K562 (cell line): ENCODE measurements at regions not wholly inside any gene's neighbourhood (a gene's known extent, or its start where the extent isn't known, plus 50 kb on each side); places are given as distances from the start of the nearest gene placed in this dataset.

Source experiments
- ASH1L ChIP-seq: fragments of 450-650 bp; IDR thresholded peaks from 2 replicates; pipeline ENCODE4 v1.6.1; 2018; ENCODE audit warnings: borderline replicate concordance, mild to moderate bottlenecking, low read depth; ENCODE audit not compliant: partially characterized antibody
- CAMTA2 ChIP-seq: fragments of 250-450 bp; sonication (Bioruptor Pico); conservative IDR thresholded peaks from 2 replicates; pipeline ENCODE4 v1.5.1; 2022
- COPS2 ChIP-seq: fragments of 450-650 bp; conservative IDR thresholded peaks from 2 replicates; pipeline ENCODE4 v1.6.1; 2016; ENCODE audit warnings: mild to moderate bottlenecking, moderate library complexity
- CXXC5 ChIP-seq: fragments of 250-450 bp; sonication (Bioruptor Pico); IDR thresholded peaks from 2 replicates; pipeline ENCODE4 v1.8.0; 2022; ENCODE audit warnings: inconsistent platforms, mild to moderate bottlenecking, moderate library complexity
- MAFK ChIP-seq: IDR thresholded peaks from 2 replicates; pipeline ENCODE4 v1.6.1; 2011; ENCODE audit warnings: low read length, improper control_type of control experiment
- PURB ChIP-seq: sonication (generic); formaldehyde crosslinking; IDR thresholded peaks from 2 replicates; pipeline ENCODE4 v1.9.0; 2021; ENCODE audit warnings: low read depth, mild to moderate bottlenecking, missing genetic modification reagents
- SMARCB1 ChIP-seq: IDR thresholded peaks from 2 replicates; pipeline ENCODE4 v1.6.1; 2011; ENCODE audit warnings: improper control_type of control experiment, low read depth; ENCODE audit not compliant: insufficient read length
- SREBF1 ChIP-seq: fragments of 150-350 bp; IDR thresholded peaks from 2 replicates; pipeline ENCODE4 v1.6.1; 2014; ENCODE audit warnings: antibody characterized with exemption, low read depth, low read length, borderline replicate concordance
- TRIM28 ChIP-seq: fragments of 450-650 bp; IDR thresholded peaks from 2 replicates; pipeline ENCODE4 v1.6.1; 2017
- TF ChIP-seq, protein P1 (sequence below), 3 experiments: fragments of 200-800 bp in 1 of 3; fragments of 250-450 bp in 1 of 3; fragments of 450-650 bp in 1 of 3; sonication (Bioruptor Pico) in 1 of 3; sonication (Bioruptor generic) in 1 of 3; formaldehyde crosslinking in 1 of 3; IDR thresholded peaks; 2 replicates each; pipeline versions ENCODE4 v1.6.1 to v1.8.0; 2016 to 2022; ENCODE audit warnings: mild to moderate bottlenecking in 2 of 3, missing genetic modification characterization in 2 of 3, missing compliant biosample characterization in 1 of 3, moderate library complexity in 1 of 3
- TF ChIP-seq, protein P2 (sequence below): fragments of 450-650 bp; IDR thresholded peaks from one replicate; pipeline ENCODE4 v1.6.1; 2018; ENCODE audit warnings: mild to moderate bottlenecking, moderate library complexity; ENCODE audit not compliant: partially characterized antibody

DNA sequence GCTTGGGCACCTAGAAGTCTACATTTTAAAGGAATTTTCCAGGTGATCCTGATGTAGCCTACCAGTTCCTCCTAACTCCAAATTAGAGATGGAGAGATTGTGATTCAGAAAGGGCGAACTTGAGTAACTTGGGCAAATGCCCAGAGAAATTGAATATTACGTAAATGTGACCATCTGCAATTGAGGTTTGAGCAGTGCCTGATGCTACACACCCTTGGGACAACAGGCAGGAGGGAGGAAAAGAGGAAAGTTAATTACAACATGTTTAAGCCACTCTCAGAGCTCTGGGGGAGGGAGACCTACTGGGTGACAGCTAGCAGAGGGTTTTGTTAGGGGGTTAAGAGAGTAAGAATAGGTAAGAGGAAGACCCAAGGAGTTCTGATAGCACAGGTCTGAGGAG, 208.9 kb downstream of the LPIN1 start (continued):
- TF ChIP-seq, protein P1, sequence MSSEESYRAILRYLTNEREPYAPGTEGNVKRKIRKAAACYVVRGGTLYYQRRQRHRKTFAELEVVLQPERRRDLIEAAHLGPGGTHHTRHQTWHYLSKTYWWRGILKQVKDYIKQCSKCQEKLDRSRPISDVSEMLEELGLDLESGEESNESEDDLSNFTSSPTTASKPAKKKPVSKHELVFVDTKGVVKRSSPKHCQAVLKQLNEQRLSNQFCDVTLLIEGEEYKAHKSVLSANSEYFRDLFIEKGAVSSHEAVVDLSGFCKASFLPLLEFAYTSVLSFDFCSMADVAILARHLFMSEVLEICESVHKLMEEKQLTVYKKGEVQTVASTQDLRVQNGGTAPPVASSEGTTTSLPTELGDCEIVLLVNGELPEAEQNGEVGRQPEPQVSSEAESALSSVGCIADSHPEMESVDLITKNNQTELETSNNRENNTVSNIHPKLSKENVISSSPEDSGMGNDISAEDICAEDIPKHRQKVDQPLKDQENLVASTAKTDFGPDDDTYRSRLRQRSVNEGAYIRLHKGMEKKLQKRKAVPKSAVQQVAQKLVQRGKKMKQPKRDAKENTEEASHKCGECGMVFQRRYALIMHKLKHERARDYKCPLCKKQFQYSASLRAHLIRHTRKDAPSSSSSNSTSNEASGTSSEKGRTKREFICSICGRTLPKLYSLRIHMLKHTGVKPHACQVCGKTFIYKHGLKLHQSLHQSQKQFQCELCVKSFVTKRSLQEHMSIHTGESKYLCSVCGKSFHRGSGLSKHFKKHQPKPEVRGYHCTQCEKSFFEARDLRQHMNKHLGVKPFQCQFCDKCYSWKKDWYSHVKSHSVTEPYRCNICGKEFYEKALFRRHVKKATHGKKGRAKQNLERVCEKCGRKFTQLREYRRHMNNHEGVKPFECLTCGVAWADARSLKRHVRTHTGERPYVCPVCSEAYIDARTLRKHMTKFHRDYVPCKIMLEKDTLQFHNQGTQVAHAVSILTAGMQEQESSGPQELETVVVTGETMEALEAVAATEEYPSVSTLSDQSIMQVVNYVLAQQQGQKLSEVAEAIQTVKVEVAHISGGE (CRISPR knock-in tag; IDR thresholded peaks at IDR 0.05), result no peak
- no peak for TF ChIP-seq CAMTA2 (CRISPR knock-in tag)
- no peak for TF ChIP-seq MAFK
- TF ChIP-seq ASH1L, result no peak
- no peak for TF ChIP-seq COPS2
- no peak for TF ChIP-seq PURB (CRISPR knock-in tag)
- TF ChIP-seq, protein P2, sequence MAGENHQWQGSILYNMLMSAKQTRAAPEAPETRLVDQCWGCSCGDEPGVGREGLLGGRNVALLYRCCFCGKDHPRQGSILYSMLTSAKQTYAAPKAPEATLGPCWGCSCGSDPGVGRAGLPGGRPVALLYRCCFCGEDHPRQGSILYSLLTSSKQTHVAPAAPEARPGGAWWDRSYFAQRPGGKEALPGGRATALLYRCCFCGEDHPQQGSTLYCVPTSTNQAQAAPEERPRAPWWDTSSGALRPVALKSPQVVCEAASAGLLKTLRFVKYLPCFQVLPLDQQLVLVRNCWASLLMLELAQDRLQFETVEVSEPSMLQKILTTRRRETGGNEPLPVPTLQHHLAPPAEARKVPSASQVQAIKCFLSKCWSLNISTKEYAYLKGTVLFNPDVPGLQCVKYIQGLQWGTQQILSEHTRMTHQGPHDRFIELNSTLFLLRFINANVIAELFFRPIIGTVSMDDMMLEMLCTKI, result no peak
- TF ChIP-seq SREBF1, result no peak
- TF ChIP-seq TRIM28, result no peak
- no peak for TF ChIP-seq SMARCB1
- TF ChIP-seq CXXC5, result no peak
